NCI-H2196 (cell line): ENCODE measurements at regions not wholly inside any gene's neighbourhood (a gene's known extent, or its start where the extent isn't known, plus 50 kb on each side); places are given as distances from the start of the nearest gene placed in this dataset.

ENCODE experiments used
- DNase-seq: peaks from one replicate; lab custom pipeline; 2025; ENCODE audit not compliant: unreplicated experiment; lab: John Stamatoyannopoulos, UW

- no peak for DNase-seq
Observed at GRCh38 chrX:95585321-95585720, 1099.3 kb upstream of the DIAPH2 start.

GRCh38 chrX:95612350-95612749 lies 1072.3 kb upstream of the DIAPH2 start:
- no peak for DNase-seq

- DNase-seq: no peak
Observed at GRCh38 chrX:95622200-95622599, 1062.4 kb upstream of the DIAPH2 start.

GRCh38 chrX:95626748-95627147 lies 1057.9 kb upstream of the DIAPH2 start:
- no peak for DNase-seq

- DNase-seq: no peak
Observed at GRCh38 chrX:95628796-95629195, 1055.8 kb upstream of the DIAPH2 start.

- no peak for DNase-seq
Observed at GRCh38 chrX:95629737-95630136, 1054.9 kb upstream of the DIAPH2 start.

GRCh38 chrX:95640226-95640625 lies 1044.4 kb upstream of the DIAPH2 start:
- DNase-seq: no peak

GRCh38 chrX:95645738-95646137 lies 1038.9 kb upstream of the DIAPH2 start:
- DNase-seq: no peak

GRCh38 chrX:95662200-95662599 lies 1022.4 kb upstream of the DIAPH2 start:
- DNase-seq: no peak

GRCh38 chrX:95666056-95666455 lies 1018.6 kb upstream of the DIAPH2 start:
- no peak for DNase-seq

GRCh38 chrX:95675011-95675410 lies 1009.6 kb upstream of the DIAPH2 start:
- no peak for DNase-seq

GRCh38 chrX:95675794-95676193 lies 1008.8 kb upstream of the DIAPH2 start:
- DNase-seq: no peak

- no peak for DNase-seq
Observed at GRCh38 chrX:95678679-95679078, 1006.0 kb upstream of the DIAPH2 start.

- no peak for DNase-seq
Observed at GRCh38 chrX:95693365-95693764, 991.3 kb upstream of the DIAPH2 start.

- DNase-seq: no peak
Observed at GRCh38 chrX:95703696-95704095, 980.9 kb upstream of the DIAPH2 start.

- DNase-seq: no peak
Observed at GRCh38 chrX:95716841-95717240, 967.8 kb upstream of the DIAPH2 start.

GRCh38 chrX:95718746-95719145 lies 965.9 kb upstream of the DIAPH2 start:
- no peak for DNase-seq

- DNase-seq: no peak
Observed at GRCh38 chrX:95721011-95721410, 963.6 kb upstream of the DIAPH2 start.

- no peak for DNase-seq
Observed at GRCh38 chrX:95728446-95728845, 956.2 kb upstream of the DIAPH2 start.

GRCh38 chrX:95729401-95729800 lies 955.2 kb upstream of the DIAPH2 start:
- DNase-seq: no peak

GRCh38 chrX:95733426-95733825 lies 951.2 kb upstream of the DIAPH2 start:
- DNase-seq: no peak

- DNase-seq: no peak
Observed at GRCh38 chrX:95754411-95754810, 930.2 kb upstream of the DIAPH2 start.

- DNase-seq: no peak
Observed at GRCh38 chrX:95760356-95760755, 924.3 kb upstream of the DIAPH2 start.

GRCh38 chrX:95762716-95763115 lies 921.9 kb upstream of the DIAPH2 start:
- no peak for DNase-seq
